Neural cell (in vitro differentiated cells): ENCODE measurements at regions not wholly inside any gene's neighbourhood (a gene's known extent, or its start where the extent isn't known, plus 50 kb on each side); places are given as distances from the start of the nearest gene placed in this dataset.
"Not testable (repeated sequence)": the region's sequence is repeated elsewhere in the genome, so short reads cannot be mapped to it uniquely, and the experiment has no call there.

ENCODE experiments used
- H2AFZ ChIP-seq: fragments of 200-600, 300-800 bp; sonication (generic), shearing (Covaris generic); 2 replicates; pipeline ENCODE4 v1.6.0; 2014; ENCODE audit warnings: low read depth, mild to moderate bottlenecking, antibody characterized with exemption, low read length, moderate library complexity
- H3F3A ChIP-seq: fragments of 200-600 bp; shearing (Covaris generic); 2 replicates; pipeline ENCODE4 v1.6.1; 2016; ENCODE audit warnings: mild to moderate bottlenecking, moderate library complexity, mixed read lengths, antibody characterized with exemption, low read length; ENCODE audit not compliant: insufficient read depth, poor library complexity, severe bottlenecking
- H3K27ac ChIP-seq: fragments of 200-600, 300-800 bp; sonication (generic), shearing (Covaris generic); 2 replicates; pipeline ENCODE4 v1.5.1; 2014; ENCODE audit warnings: mild to moderate bottlenecking, low read length, moderate library complexity
- H3K27me3 ChIP-seq: fragments of 300-800, 200-600 bp; sonication (generic), shearing (Covaris generic); 2 replicates; pipeline ENCODE4 v1.6.0; 2014; ENCODE audit warnings: mild to moderate bottlenecking, low read depth, low read length, moderate library complexity; ENCODE audit not compliant: insufficient read depth
- H3K36me3 ChIP-seq: fragments of 300-800, 200-600 bp; sonication (generic), shearing (Covaris generic); 2 replicates; pipeline ENCODE4 v1.5.1; 2014; ENCODE audit warnings: mild to moderate bottlenecking, antibody characterized with exemption, low read length, moderate library complexity; ENCODE audit not compliant: insufficient read depth
- H3K4me2 ChIP-seq: fragments of 300-800, 200-600 bp; sonication (generic), shearing (Covaris generic); 2 replicates; pipeline ENCODE4 v1.6.0; 2014; ENCODE audit warnings: mild to moderate bottlenecking, low read length
- H3K4me3 ChIP-seq: fragments of 300-800, 200-600 bp; sonication (generic), shearing (Covaris generic); 2 replicates; pipeline ENCODE4 v1.5.1; 2014; ENCODE audit warnings: mild to moderate bottlenecking, low read length, moderate library complexity
- H3K79me2 ChIP-seq: fragments of 200-600 bp; shearing (Covaris generic); replicated peaks from 2 replicates; pipeline ENCODE4 v1.6.0; 2014; ENCODE audit warnings: mild to moderate bottlenecking, low read length, moderate library complexity; ENCODE audit not compliant: insufficient read depth
- H3K9ac ChIP-seq: fragments of 300-800, 200-600 bp; sonication (generic), shearing (Covaris generic); 2 replicates; pipeline ENCODE4 v1.6.1; 2016; ENCODE audit warnings: mild to moderate bottlenecking, low read length, mixed read lengths
- H3K9me2 ChIP-seq: fragments of 200-600 bp; shearing (Covaris generic); 2 replicates; pipeline ENCODE4 v1.6.1; 2016; ENCODE audit warnings: mild to moderate bottlenecking, low read length, mixed read lengths; ENCODE audit not compliant: insufficient read depth
- H3K9me3 ChIP-seq: fragments of 200-600, 300-800 bp; sonication (generic), shearing (Covaris generic); 2 replicates; pipeline ENCODE4 v1.6.1; 2016; ENCODE audit warnings: mild to moderate bottlenecking, mixed run types, low read length, moderate library complexity, mixed read lengths
- H4K20me1 ChIP-seq: fragments of 200-600 bp; shearing (Covaris generic); 2 replicates; pipeline ENCODE4 v1.6.1; 2016; ENCODE audit warnings: mild to moderate bottlenecking, mixed run types; ENCODE audit not compliant: insufficient read depth
- EP300 ChIP-seq: fragments of 450-650 bp; conservative IDR thresholded peaks from 2 replicates; pipeline ENCODE4 v1.6.1; 2014; ENCODE audit warnings: antibody characterized with exemption, mild to moderate bottlenecking, moderate library complexity; ENCODE audit not compliant: poor library complexity, severe bottlenecking
- EZH2 ChIP-seq: fragments of 200-600, 300-800 bp; shearing (Covaris generic), sonication (generic); IDR thresholded peaks from 2 replicates; pipeline ENCODE4 v1.6.1; 2014; ENCODE audit warnings: antibody characterized with exemption, low read length, borderline replicate concordance, mild to moderate bottlenecking; ENCODE audit not compliant: insufficient read depth, poor library complexity, severe bottlenecking
- MXI1 ChIP-seq: fragments of 450-650 bp; conservative IDR thresholded peaks from 2 replicates; pipeline ENCODE4 v1.6.1; 2014; ENCODE audit warnings: antibody characterized with exemption, mild to moderate bottlenecking; ENCODE audit not compliant: poor library complexity, severe bottlenecking
- RAD21 ChIP-seq: fragments of 450-650 bp; conservative IDR thresholded peaks from 2 replicates; pipeline ENCODE4 v1.6.1; 2014; ENCODE audit warnings: antibody characterized with exemption, mild to moderate bottlenecking, moderate library complexity
- SMC3 ChIP-seq: fragments of 450-650 bp; conservative IDR thresholded peaks from 2 replicates; pipeline ENCODE4 v1.6.1; 2014; ENCODE audit warnings: antibody characterized with exemption, mild to moderate bottlenecking, moderate library complexity; ENCODE audit not compliant: poor library complexity
- TAF1 ChIP-seq: IDR thresholded peaks from 2 replicates; pipeline ENCODE4 v1.6.1; 2012; ENCODE audit warnings: low read depth
- TF ChIP-seq, protein P1 (sequence below): fragments of 450-650 bp; IDR thresholded peaks from 2 replicates; pipeline ENCODE4 v1.5.1; 2014; ENCODE audit warnings: antibody characterized with exemption, mild to moderate bottlenecking, moderate library complexity; ENCODE audit not compliant: poor library complexity, severe bottlenecking
- TF ChIP-seq, protein P2 (sequence below): IDR thresholded peaks from 2 replicates; pipeline ENCODE4 v1.6.1; 2012; ENCODE audit warnings: borderline replicate concordance

DNA sequence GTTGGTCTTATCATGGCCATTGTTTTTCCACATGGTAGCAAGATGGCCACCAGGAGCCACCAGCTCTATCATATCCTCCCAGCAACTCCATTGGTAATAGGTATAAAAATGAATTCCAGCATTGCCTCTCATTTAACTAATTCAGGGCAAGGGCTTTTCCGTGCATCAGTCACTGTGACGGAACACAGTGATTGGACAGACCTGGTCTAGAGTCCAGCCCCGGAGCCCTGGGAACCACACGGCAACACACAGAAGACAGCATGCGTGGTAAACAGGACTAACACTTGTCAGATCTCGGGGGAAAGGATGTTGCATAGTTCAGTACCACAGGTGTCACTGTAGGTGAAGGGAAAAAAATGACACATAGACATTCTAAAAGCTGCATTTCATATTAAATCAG is 638.0 kb upstream of the RBFOX1 start:
- Histone ChIP-seq H2AFZ (no peak overlapping the region), H3F3A (no peaks in the 10 kb centered on the region)

DNA sequence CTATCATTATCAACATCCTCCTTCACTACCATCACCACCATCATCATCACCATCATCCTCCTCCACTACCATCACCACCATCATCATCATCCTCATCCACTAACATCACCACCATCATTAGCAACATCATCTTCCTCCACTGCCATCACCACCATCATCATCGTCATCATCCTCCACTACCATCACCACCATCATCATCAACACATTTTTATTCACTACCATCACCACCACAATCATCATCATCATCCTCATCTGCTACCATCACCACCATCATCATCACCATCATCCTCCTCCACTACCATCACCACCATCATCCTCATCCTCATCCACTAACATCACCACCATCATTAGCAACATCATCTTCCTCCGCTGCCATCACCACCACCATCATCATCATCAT is 639.2 kb upstream of the RBFOX1 start:
- H3F3A ChIP-seq, H3K27me3 ChIP-seq: not testable (repeated sequence)

More for the DNA sequence above, 638.0 kb upstream of the RBFOX1 start:
- Histone ChIP-seq H3K4me3 (no peak overlapping the region), H3K9me2 (no peaks in the 10 kb centered on the region), H3K4me2 (no peak overlapping the region), H3K9ac (no peak overlapping the region), H3K27ac (no peak overlapping the region), H3K79me2 (no peaks in the 10 kb centered on the region), H3K36me3 (no peaks in the 10 kb centered on the region), H4K20me1 (no peaks in the 10 kb centered on the region), H3K9me3 (no peaks in the 10 kb centered on the region), H3K27me3 (no peaks in the 10 kb centered on the region)
- TF ChIP-seq RAD21: no peak
- TF ChIP-seq, protein P1, sequence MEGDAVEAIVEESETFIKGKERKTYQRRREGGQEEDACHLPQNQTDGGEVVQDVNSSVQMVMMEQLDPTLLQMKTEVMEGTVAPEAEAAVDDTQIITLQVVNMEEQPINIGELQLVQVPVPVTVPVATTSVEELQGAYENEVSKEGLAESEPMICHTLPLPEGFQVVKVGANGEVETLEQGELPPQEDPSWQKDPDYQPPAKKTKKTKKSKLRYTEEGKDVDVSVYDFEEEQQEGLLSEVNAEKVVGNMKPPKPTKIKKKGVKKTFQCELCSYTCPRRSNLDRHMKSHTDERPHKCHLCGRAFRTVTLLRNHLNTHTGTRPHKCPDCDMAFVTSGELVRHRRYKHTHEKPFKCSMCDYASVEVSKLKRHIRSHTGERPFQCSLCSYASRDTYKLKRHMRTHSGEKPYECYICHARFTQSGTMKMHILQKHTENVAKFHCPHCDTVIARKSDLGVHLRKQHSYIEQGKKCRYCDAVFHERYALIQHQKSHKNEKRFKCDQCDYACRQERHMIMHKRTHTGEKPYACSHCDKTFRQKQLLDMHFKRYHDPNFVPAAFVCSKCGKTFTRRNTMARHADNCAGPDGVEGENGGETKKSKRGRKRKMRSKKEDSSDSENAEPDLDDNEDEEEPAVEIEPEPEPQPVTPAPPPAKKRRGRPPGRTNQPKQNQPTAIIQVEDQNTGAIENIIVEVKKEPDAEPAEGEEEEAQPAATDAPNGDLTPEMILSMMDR: no peak
- TF ChIP-seq SMC3: no peak
- no peak for TF ChIP-seq EP300
- no peak for TF ChIP-seq TAF1
- no peak for TF ChIP-seq MXI1
- no peak for TF ChIP-seq EZH2

DNA sequence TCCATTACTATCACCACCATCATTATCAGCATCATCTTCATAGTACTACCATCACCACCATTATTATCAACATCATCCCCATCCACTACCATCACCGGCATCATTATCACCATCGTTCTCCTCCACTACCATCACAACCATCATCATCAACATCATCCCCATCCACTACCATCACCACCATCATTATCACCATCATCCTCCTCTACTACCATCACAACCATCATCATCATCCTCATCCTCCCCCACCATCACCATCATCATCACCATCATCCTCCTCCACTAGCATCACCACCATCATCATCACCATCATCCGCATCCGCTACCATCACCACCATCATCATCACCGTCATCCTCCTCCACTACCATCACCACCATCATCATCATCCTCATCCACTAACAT is 639.8 kb upstream of the RBFOX1 start:
- no peak overlapping the region for H2AFZ ChIP-seq
- H3K9me3 ChIP-seq: no peaks in the 10 kb centered on the region
- H3K4me2 ChIP-seq: no peak overlapping the region
- no peak overlapping the region for H3K4me3 ChIP-seq
- no peaks in the 10 kb centered on the region for H3F3A ChIP-seq
- no peak for TF ChIP-seq EZH2
- TF ChIP-seq RAD21: no peak
- TF ChIP-seq, protein P2, sequence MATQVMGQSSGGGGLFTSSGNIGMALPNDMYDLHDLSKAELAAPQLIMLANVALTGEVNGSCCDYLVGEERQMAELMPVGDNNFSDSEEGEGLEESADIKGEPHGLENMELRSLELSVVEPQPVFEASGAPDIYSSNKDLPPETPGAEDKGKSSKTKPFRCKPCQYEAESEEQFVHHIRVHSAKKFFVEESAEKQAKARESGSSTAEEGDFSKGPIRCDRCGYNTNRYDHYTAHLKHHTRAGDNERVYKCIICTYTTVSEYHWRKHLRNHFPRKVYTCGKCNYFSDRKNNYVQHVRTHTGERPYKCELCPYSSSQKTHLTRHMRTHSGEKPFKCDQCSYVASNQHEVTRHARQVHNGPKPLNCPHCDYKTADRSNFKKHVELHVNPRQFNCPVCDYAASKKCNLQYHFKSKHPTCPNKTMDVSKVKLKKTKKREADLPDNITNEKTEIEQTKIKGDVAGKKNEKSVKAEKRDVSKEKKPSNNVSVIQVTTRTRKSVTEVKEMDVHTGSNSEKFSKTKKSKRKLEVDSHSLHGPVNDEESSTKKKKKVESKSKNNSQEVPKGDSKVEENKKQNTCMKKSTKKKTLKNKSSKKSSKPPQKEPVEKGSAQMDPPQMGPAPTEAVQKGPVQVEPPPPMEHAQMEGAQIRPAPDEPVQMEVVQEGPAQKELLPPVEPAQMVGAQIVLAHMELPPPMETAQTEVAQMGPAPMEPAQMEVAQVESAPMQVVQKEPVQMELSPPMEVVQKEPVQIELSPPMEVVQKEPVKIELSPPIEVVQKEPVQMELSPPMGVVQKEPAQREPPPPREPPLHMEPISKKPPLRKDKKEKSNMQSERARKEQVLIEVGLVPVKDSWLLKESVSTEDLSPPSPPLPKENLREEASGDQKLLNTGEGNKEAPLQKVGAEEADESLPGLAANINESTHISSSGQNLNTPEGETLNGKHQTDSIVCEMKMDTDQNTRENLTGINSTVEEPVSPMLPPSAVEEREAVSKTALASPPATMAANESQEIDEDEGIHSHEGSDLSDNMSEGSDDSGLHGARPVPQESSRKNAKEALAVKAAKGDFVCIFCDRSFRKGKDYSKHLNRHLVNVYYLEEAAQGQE: no peak
- TF ChIP-seq TAF1: no peak
- TF ChIP-seq, protein P1: no peak
- TF ChIP-seq EP300: no peak
- no peaks in the 10 kb centered on the region for H3K27me3 ChIP-seq
- H4K20me1 ChIP-seq: no peaks in the 10 kb centered on the region
- H3K27ac ChIP-seq: no peak overlapping the region
- H3K9me2 ChIP-seq: no peaks in the 10 kb centered on the region
- H3K79me2 ChIP-seq: no peaks in the 10 kb centered on the region
- no peak overlapping the region for H3K9ac ChIP-seq
- no peaks in the 10 kb centered on the region for H3K36me3 ChIP-seq

More for the DNA sequence above, 639.2 kb upstream of the RBFOX1 start:
- not testable (repeated sequence) for H3K79me2 ChIP-seq, H3K27ac ChIP-seq, H3K9me2 ChIP-seq, H3K4me3 ChIP-seq, H3K36me3 ChIP-seq, H3K9me3 ChIP-seq, H3K4me2 ChIP-seq, H4K20me1 ChIP-seq, H3K9ac ChIP-seq, H2AFZ ChIP-seq
